Omental fat pad (tissue), 3 donors: ENCODE measurements at regions not wholly inside any gene's neighbourhood (a gene's known extent, or its start where the extent isn't known, plus 50 kb on each side); places are given as distances from the start of the nearest gene placed in this dataset.

ENCODE experiments used
- ATAC-seq: fragments of 150-250 bp; one replicate; pipeline ENCODE4 v1.9.1; 2016; ENCODE audit warnings: mild to moderate bottlenecking, moderate library complexity; ENCODE audit not compliant: low FRiP score
- DNase-seq: peaks from one replicate; pipeline ENCODE4 v3.0.0-alpha.2; 2019; ENCODE audit warnings: low spot score
- CTCF ChIP-seq, 3 donors: fragments of 450-650 bp; IDR thresholded peaks; one replicate each; pipeline ENCODE4 v1.5.1; 2016 to 2017; ENCODE audit warnings: antibody characterized with exemption in 3 of 3, mild to moderate bottlenecking in 3 of 3, moderate library complexity in 2 of 3

GRCh38 chr7:18402488-18403183 lies 92.9 kb upstream of the HDAC9 start:
- DNase-seq (no peak), ATAC-seq (no peak)
- no peak for TF ChIP-seq CTCF (IDR thresholded peaks at IDR 0.05)

- TF ChIP-seq CTCF (IDR thresholded peaks at IDR 0.05) = no peak
- no peak for DNase-seq
- ATAC-seq = no peak
Measured at GRCh38 chr7:18405726-18406125, 89.8 kb upstream of the HDAC9 start.

GRCh38 chr7:18407385-18407784 lies 88.2 kb upstream of the HDAC9 start:
- ATAC-seq = no peak
- TF ChIP-seq CTCF (IDR thresholded peaks at IDR 0.05) = no peak
- no peak for DNase-seq

- TF ChIP-seq CTCF (IDR thresholded peaks at IDR 0.05) = no peak
- ATAC-seq (no peak), DNase-seq (no peak)
Measured at GRCh38 chr7:18408461-18408860, 87.1 kb upstream of the HDAC9 start.

GRCh38 chr7:18408868-18409267 lies 86.7 kb upstream of the HDAC9 start:
- TF ChIP-seq CTCF (IDR thresholded peaks at IDR 0.05) = no peak
- no peak for ATAC-seq
- no peak for DNase-seq

- DNase-seq (no peak), ATAC-seq (no peak)
- no peak for TF ChIP-seq CTCF (IDR thresholded peaks at IDR 0.05)
Measured at GRCh38 chr7:18413447-18413846, 82.1 kb upstream of the HDAC9 start.

- ATAC-seq = no peak
- no peak for DNase-seq
- TF ChIP-seq CTCF (IDR thresholded peaks at IDR 0.05) = no peak
Measured at GRCh38 chr7:18414885-18415284, 80.7 kb upstream of the HDAC9 start.
